Spleen (tissue), 11 donors: ENCODE measurements at regions not wholly inside any gene's neighbourhood (a gene's known extent, or its start where the extent isn't known, plus 50 kb on each side); places are given as distances from the start of the nearest gene placed in this dataset.

ENCODE experiments used
- DNase-seq: peaks from one replicate; pipeline ENCODE4 v3.0.0-alpha.2; 2020
- H3K27ac ChIP-seq, 8 donors: fragments of 200-600 bp; sonication (generic) in 7 of 8; 1 replicate in 4 of 8; 2 replicates in 4 of 8; pipeline versions ENCODE4 v1.5.0 to v1.8.0; 2016 to 2021; ENCODE audit warnings: inconsistent platforms in 4 of 8, mild to moderate bottlenecking in 4 of 8, moderate library complexity in 1 of 8
- H3K27me3 ChIP-seq, 7 donors: fragments of 200-600 bp; sonication (generic) in 6 of 7; replicated peaks in 1 of 7; 1 replicate in 4 of 7; 2 replicates in 3 of 7; pipeline versions ENCODE4 v1.5.0 to v1.8.0; 2016 to 2021; ENCODE audit warnings: inconsistent platforms in 3 of 7, mild to moderate bottlenecking in 1 of 7
- H3K36me3 ChIP-seq, 6 donors: fragments of 200-600 bp; sonication (generic) in 5 of 6; 1 replicate in 4 of 6; 2 replicates in 2 of 6; pipeline versions ENCODE4 v1.5.0 to v1.8.0; 2016 to 2021; ENCODE audit warnings: inconsistent platforms in 2 of 6
- H3K4me1 ChIP-seq, 6 donors: fragments of 200-600 bp; sonication (generic) in 5 of 6; 1 replicate in 3 of 6; 2 replicates in 3 of 6; pipeline versions ENCODE4 v1.5.0 to v1.8.0; 2016 to 2021; ENCODE audit warnings: inconsistent platforms in 3 of 6
- H3K4me3 ChIP-seq, 8 donors: fragments of 200-600 bp; sonication (generic) in 7 of 8; 1 replicate in 4 of 8; 2 replicates in 4 of 8; pipeline versions ENCODE4 v1.5.0 to v1.8.0; 2016 to 2021; ENCODE audit warnings: inconsistent platforms in 4 of 8, mild to moderate bottlenecking in 4 of 8, moderate library complexity in 2 of 8
- H3K9me3 ChIP-seq, 8 donors: fragments of 200-600 bp; sonication (generic) in 7 of 8; 1 replicate in 4 of 8; 2 replicates in 4 of 8; pipeline versions ENCODE4 v1.5.0 to v1.8.0; 2016 to 2021; ENCODE audit warnings: inconsistent platforms in 4 of 8
- POLR2A ChIP-seq, 3 donors: fragments of 450-650 bp; IDR thresholded peaks; one replicate each; pipeline ENCODE4 v1.5.1; 2017; ENCODE audit warnings: antibody characterized with exemption in 3 of 3, mild to moderate bottlenecking in 1 of 3
- POLR2AphosphoS5 ChIP-seq, 3 donors: sonication (generic); formaldehyde crosslinking; IDR thresholded peaks; one replicate each; pipeline ENCODE4 v1.5.1; 2017; ENCODE audit warnings: antibody characterized with exemption in 3 of 3
- WGBS, 5 donors: extraction: QIAGEN DNeasy Blood & Tissue Kit in 3 of 5; methylation state at CpG; one replicate each; pipeline versions ENCODE4 v1.1.5 to v1.1.7; 2013 to 2018; 5-methylcytosine and 5-hydroxymethylcytosine counted together
- intact Hi-C: fragments of 100-400 bp; cut with DNase I; formaldehyde crosslinking; loops from one replicate; pipeline ENCODE4 v1.15.0; 2023; ENCODE audit warnings: low total_unique reads
- TF ChIP-seq, protein P1 (sequence below), 11 experiments: fragments of 200-600 bp in 7 of 11; fragments of 450-650 bp in 4 of 11; sonication (generic) in 4 of 11; IDR thresholded peaks in 8 of 11; conservative IDR thresholded peaks in 3 of 11; 1 replicate in 7 of 11; 2 replicates in 4 of 11; pipeline versions ENCODE4 v1.4.0 to v1.8.0; 2016 to 2021; ENCODE audit warnings: antibody characterized with exemption in 11 of 11, inconsistent platforms in 4 of 11, mild to moderate bottlenecking in 1 of 11
- donor health status: healthy with polysubstance abuse.
- donor health status: DM: no; HTN: no; CAD: no; lungs with moderate emphysema.
- donor health status: DM: no; HTN: no; CAD: no.
- donor health status: Bipolar disorder and iron deficiency.
- donor health status: healthy.
- donor health status: DM: no; HTN: no; CAD: no.
- donor health status: DM: yes; HTN: yes; CAD: no.

DNA sequence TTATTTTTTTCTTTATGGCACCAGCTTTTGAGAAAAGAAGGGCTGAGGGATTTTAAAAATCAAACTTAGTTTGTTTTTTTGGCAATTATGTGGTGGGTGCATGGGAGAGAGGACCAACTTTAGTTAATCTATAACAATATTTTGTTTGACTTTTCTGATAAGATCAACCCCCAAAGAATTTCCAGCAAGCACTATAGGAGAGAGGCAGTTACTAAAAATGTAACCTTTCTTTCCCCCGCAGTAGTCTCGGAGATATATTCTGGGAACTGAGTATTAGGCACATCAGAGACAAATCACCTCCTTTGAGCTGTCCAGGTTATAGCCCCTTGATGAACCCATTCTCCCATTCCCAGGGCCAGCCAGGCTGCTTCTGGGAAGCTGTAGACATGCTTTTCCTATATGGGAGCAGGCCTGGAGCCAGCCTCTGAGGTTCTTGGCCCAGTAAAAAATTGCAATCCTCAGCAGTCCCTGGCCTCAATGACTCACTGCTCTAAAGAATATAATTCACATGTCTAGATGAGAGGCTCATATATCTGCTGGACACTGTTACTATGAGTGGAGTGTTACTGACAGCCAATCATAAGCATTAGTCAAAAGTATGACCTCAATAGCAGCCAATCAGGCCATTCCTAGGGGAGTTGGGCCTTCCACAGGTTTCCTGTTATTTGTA lies 138.3 kb upstream of the AGBL1 start:
- H3K36me3 ChIP-seq, result no peaks in the 10 kb centered on the region
- WGBS, 5 donors, result 89 to 98% (median 96%) methylated on average over 2 of the region's 2 CpGs
- no peak for DNase-seq
- TF ChIP-seq, protein P1, sequence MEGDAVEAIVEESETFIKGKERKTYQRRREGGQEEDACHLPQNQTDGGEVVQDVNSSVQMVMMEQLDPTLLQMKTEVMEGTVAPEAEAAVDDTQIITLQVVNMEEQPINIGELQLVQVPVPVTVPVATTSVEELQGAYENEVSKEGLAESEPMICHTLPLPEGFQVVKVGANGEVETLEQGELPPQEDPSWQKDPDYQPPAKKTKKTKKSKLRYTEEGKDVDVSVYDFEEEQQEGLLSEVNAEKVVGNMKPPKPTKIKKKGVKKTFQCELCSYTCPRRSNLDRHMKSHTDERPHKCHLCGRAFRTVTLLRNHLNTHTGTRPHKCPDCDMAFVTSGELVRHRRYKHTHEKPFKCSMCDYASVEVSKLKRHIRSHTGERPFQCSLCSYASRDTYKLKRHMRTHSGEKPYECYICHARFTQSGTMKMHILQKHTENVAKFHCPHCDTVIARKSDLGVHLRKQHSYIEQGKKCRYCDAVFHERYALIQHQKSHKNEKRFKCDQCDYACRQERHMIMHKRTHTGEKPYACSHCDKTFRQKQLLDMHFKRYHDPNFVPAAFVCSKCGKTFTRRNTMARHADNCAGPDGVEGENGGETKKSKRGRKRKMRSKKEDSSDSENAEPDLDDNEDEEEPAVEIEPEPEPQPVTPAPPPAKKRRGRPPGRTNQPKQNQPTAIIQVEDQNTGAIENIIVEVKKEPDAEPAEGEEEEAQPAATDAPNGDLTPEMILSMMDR (IDR thresholded peaks at IDR 0.05 in 8 of 11, conservative IDR thresholded peaks at IDR 0.05 in 3 of 11), result no peak
- TF ChIP-seq POLR2AphosphoS5 (IDR thresholded peaks at IDR 0.05) (no peak), POLR2A (IDR thresholded peaks at IDR 0.05) (no peak)
- no peak overlapping the region for H3K27ac ChIP-seq
- H3K9me3 ChIP-seq, result no peaks in the 10 kb centered on the region
- H3K4me1 ChIP-seq, result no peaks in the 10 kb centered on the region
- no peaks in the 10 kb centered on the region for H3K27me3 ChIP-seq
- intact Hi-C loops, result no loop called here
- H3K4me3 ChIP-seq, result no peak overlapping the region

DNA sequence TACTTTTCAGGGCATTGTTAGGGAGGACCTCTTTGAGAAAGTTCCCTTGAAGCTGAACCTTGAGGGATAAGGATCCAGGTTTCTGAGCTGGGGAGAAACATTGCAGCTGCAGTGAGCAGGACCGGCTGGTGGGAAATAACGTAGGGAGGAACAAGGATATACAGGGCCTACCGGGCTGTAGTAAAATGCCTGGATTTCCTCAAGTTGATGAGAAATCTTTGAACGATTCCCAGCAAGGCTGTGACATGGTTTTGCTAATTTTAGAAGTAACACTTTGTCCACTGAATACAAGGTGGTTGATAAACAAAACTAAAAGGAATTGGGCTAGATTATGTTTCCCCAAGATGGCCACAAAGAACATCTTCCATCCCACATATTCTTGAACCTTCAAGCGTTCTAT lies 137.0 kb upstream of the AGBL1 start:
- no peak for DNase-seq
- Histone ChIP-seq H3K4me1 (no peaks in the 10 kb centered on the region), H3K9me3 (no peaks in the 10 kb centered on the region), H3K4me3 (no peak overlapping the region), H3K36me3 (no peaks in the 10 kb centered on the region), H3K27me3 (no peaks in the 10 kb centered on the region), H3K27ac (no peak overlapping the region)
- TF ChIP-seq, protein P1 (IDR thresholded peaks at IDR 0.05 in 8 of 11, conservative IDR thresholded peaks at IDR 0.05 in 3 of 11), result no peak
- TF ChIP-seq POLR2A (IDR thresholded peaks at IDR 0.05) (no peak), POLR2AphosphoS5 (IDR thresholded peaks at IDR 0.05) (no peak)
- intact Hi-C loops, result no loop called here
- WGBS, 5 donors, result 81 to 89% (median 86%) methylated on average over 5 of the region's 5 CpGs

DNA sequence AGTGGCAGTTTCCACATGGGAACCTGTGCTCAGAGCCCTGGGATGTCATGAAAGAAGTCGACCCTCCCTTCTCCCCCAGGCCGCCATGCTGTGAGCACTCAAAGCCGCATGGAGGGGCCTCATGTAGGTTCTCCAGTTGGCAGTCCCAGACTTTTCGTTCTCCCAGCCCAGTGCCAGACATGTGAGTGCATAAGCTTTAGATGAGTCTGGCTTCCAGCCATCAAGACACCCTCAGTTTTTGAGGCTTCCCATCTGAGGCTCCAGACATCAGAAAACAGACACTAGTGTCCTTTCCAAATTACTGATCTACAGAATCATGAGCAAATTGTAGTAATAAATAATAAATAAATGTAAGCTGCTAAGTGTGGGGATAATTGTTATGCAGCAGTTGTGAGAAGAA lies 136.5 kb upstream of the AGBL1 start:
- Histone ChIP-seq H3K9me3 (no peaks in the 10 kb centered on the region), H3K27me3 (no peaks in the 10 kb centered on the region), H3K4me1 (no peaks in the 10 kb centered on the region), H3K36me3 (no peaks in the 10 kb centered on the region), H3K4me3 (no peak overlapping the region), H3K27ac (no peak overlapping the region)
- intact Hi-C loops, result no loop called here
- DNase-seq, result no peak
- TF ChIP-seq POLR2AphosphoS5 (IDR thresholded peaks at IDR 0.05) (no peak), POLR2A (IDR thresholded peaks at IDR 0.05) (no peak)
- TF ChIP-seq, protein P1 (IDR thresholded peaks at IDR 0.05 in 8 of 11, conservative IDR thresholded peaks at IDR 0.05 in 3 of 11), result no peak
- 61 to 93% (median 81%) methylated on average over 4 of the region's 4 CpGs for WGBS, 5 donors

DNA sequence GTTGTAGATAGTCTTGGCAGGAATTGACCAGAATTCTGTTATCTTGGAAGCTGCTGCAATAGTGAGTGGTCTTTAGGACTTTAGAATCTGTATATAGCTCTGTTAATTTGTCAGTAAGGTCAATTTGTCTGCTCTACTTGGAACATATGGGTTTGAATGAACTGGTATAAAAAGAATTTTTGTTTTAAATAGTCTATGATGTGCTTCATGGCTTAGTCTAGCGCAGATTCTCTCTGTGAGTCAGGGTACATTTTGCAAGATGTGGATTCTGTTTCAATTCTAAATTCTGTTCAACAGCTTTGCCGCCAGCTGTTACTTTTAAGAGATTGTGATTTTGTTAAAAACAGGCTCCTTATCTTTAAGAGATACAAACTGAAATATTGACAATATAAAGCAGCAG lies 135.9 kb upstream of the AGBL1 start:
- DNase-seq, result no peak
- WGBS, 5 donors, result 88 to 94% (median 91%) methylated on average over 2 of the region's 2 CpGs
- no peaks in the 10 kb centered on the region for H3K36me3 ChIP-seq

More for the DNA sequence above, 135.9 kb upstream of the AGBL1 start:
- TF ChIP-seq POLR2AphosphoS5 (IDR thresholded peaks at IDR 0.05) (no peak), POLR2A (IDR thresholded peaks at IDR 0.05) (no peak)
- TF ChIP-seq, protein P1 (IDR thresholded peaks at IDR 0.05 in 8 of 11, conservative IDR thresholded peaks at IDR 0.05 in 3 of 11), result no peak
- no peaks in the 10 kb centered on the region for H3K4me1 ChIP-seq
- intact Hi-C loops, result no loop called here
- H3K27me3 ChIP-seq, result no peaks in the 10 kb centered on the region
- H3K4me3 ChIP-seq, result no peak overlapping the region
- no peaks in the 10 kb centered on the region for H3K9me3 ChIP-seq
- no peak overlapping the region for H3K27ac ChIP-seq
